Glomerular visceral epithelial cell (primary cell): ENCODE measurements at regions not wholly inside any gene's neighbourhood (a gene's known extent, or its start where the extent isn't known, plus 50 kb on each side); places are given as distances from the start of the nearest gene placed in this dataset.

Experiments used
- DNase-seq: peaks from one replicate; pipeline ENCODE4 v3.0.0-alpha.2; 2016; ENCODE audit errors: extremely low spot score

- DNase-seq = no peak
These were observed 52.0 kb upstream of the TANC2 start for GRCh38 chr17:62913991-62914570.

GRCh38 chr17:62912363-62912762 lies 53.7 kb upstream of the TANC2 start:
- DNase-seq = no peak

- no peak for DNase-seq
These were observed 54.9 kb upstream of the TANC2 start for GRCh38 chr17:62911114-62911513.

- no peak for DNase-seq
These were observed 55.8 kb upstream of the TANC2 start for GRCh38 chr17:62910277-62910676.

- no peak for DNase-seq
These were observed 58.1 kb upstream of the TANC2 start for GRCh38 chr17:62907961-62908360.

- DNase-seq = peak; percentile 49
These were observed 59.2 kb upstream of the TANC2 start for GRCh38 chr17:62906881-62907280.

GRCh38 chr17:62905233-62905632 lies 60.8 kb upstream of the TANC2 start:
- DNase-seq = no peak

- DNase-seq = no peak
These were observed 63.4 kb upstream of the TANC2 start for GRCh38 chr17:62902531-62903220.

- DNase-seq = no peak
These were observed 64.5 kb upstream of the TANC2 start for GRCh38 chr17:62901544-62901943.

- no peak for DNase-seq
These were observed 65.9 kb upstream of the TANC2 start for GRCh38 chr17:62900096-62900495.

- no peak for DNase-seq
These were observed 66.7 kb upstream of the TANC2 start for GRCh38 chr17:62899361-62899760.

GRCh38 chr17:62898239-62898864 lies 67.7 kb upstream of the TANC2 start:
- DNase-seq = no peak

GRCh38 chr17:62897706-62898105 lies 68.3 kb upstream of the TANC2 start:
- no peak for DNase-seq

- peak; percentile 85 for DNase-seq
These were observed 70.4 kb upstream of the TANC2 start for GRCh38 chr17:62895320-62896301.

GRCh38 chr17:62892870-62893338 lies 73.1 kb upstream of the TANC2 start:
- DNase-seq = peak; percentile 84

GRCh38 chr17:62892061-62892675 lies 73.9 kb upstream of the TANC2 start:
- no peak for DNase-seq

GRCh38 chr17:62891659-62892058 lies 74.4 kb upstream of the TANC2 start:
- no peak for DNase-seq

- no peak for DNase-seq
These were observed 77.3 kb upstream of the TANC2 start for GRCh38 chr17:62888765-62889164.

GRCh38 chr17:62888148-62888547 lies 77.9 kb upstream of the TANC2 start:
- no peak for DNase-seq

- DNase-seq = no peak
These were observed 78.6 kb upstream of the TANC2 start for GRCh38 chr17:62887437-62887836.

GRCh38 chr17:62884781-62885180 lies 76.7 kb upstream of the MARCHF10 start:
- no peak for DNase-seq

- DNase-seq = no peak
These were observed 74.8 kb upstream of the MARCHF10 start for GRCh38 chr17:62882878-62883277.
